T-helper 1 cell treated with Interleukin-12 subunit alpha and Interleukin-12 subunit beta and Interleukin-4 antibody, amounts not matched to agents 30 ng/mL and 1 ng/mL, for 36 hours (primary cell): ENCODE measurements at regions not wholly inside any gene's neighbourhood (a gene's known extent, or its start where the extent isn't known, plus 50 kb on each side); places are given as distances from the start of the nearest gene placed in this dataset.

ENCODE experiments used
- intact Hi-C: fragments of 100-400 bp; cut with micrococcal nuclease; formaldehyde crosslinking; loops from one replicate; pipeline ENCODE4 v1.15.1; 2024

- intact Hi-C loops: no loop called here
Measured at GRCh38 chr11:72525466-72525865, 91.1 kb upstream of the CLPB start.

DNA sequence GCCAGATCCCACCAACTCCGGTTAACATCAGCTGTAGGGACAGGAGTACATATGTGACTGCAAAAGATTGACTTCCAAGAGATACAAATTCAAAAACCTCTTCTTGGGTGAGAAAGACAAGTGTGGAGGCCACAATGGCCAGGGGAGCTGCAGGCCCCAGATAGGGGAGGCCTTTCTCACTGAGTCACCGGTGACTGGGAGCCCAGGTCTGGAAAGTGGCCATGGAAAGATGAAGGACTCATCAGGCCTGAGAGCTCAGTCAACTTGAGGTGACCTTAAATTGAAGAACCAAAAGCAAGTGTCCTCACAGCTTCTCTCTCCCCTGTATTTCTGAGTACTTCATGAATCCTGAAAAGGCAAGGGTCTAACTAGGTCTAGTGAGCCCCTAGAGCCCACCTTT lies 90.4 kb upstream of the CLPB start:
- intact Hi-C loops: no loop called here

DNA sequence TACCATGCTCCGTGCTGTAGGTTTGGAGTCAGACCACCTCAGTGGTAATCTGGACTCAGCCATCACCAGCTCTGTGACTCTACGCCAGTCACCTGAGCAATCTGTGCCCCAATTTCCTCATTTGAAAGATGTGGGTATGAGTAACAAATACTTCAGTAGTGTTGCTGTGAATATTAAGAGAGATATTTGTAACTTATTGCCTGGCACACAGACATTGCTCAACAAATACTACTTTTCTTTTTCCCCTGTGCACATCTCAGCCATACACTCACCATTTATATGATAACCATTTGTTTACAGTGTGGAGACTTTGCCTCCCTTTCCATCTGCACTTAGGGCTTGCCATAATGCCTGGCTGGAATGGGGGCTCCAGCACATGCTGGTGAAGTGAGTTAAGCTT lies 89.7 kb upstream of the CLPB start:
- intact Hi-C loops: no loop called here

DNA sequence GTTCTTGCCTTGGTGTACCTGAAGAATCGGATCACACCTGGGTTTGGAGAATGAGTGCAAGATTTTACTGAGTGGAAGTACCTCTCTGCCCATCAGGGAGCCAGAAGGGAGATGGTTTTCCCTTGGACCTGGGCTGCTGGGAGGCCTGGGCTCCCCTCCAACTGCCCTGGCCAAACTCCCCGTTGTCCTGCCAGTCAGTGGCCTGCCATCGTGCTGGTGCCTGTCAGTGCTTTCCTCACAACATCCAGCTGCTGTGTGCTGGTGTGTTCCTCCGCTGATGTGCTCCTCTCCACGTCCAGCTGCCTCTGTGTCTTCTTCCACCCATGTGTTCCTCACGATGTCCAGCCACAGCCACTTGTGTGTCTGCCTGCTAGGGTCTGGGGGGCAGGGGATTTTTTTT lies 87.9 kb upstream of the CLPB start:
- intact Hi-C loops: no loop called here

DNA sequence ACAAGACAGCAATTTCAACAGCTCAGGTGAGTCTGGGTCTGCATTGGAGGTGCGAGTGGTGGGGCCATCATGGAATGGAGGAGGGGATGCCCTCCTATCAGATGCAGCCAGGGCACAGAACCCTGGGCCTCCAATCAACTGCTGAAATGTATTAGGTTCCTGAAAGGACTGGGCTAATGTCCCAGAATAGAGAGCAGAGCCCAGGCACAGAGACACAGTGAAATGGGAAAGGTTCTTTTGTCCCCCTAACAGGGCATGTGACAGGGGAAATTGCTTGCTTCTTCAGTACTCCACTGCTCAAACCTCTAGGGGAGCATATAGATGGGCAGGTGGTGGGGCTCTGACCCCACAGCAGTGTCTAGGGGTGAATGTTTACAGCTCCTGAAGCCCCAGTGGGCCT lies 87.3 kb upstream of the CLPB start:
- intact Hi-C loops: no loop called here

GRCh38 chr11:72520815-72521214 lies 86.5 kb upstream of the CLPB start:
- intact Hi-C loops: no loop called here

DNA sequence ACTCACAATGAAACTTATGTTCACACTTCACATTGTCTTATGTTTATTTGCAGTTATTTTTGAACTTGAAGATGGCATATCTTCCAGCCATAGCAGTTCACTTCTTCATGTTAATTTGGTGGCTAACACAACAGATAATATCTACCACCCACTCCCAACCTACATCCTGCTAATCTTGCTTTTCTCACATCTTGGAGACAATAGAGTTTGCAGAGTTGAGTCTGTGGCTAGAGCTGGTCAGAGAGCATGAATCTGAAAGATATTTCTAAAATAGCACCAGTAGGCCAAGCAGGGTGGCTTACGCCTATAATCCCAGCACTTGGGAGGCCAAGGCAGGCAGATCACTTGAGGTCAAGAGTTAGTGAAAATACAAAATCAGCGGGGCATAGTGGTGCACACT lies 85.6 kb upstream of the CLPB start:
- intact Hi-C loops: loop anchor here (1.0 kb wide), 1 partner anchor 36 kb away; no protein-coding TSS in a partner anchor

GRCh38 chr11:72519220-72519881 lies 85.0 kb upstream of the CLPB start:
- intact Hi-C loops: loop anchor here (1.0 kb wide), 1 partner anchor 35 kb away; no protein-coding TSS in a partner anchor

GRCh38 chr11:72514331-72514730 lies 80.0 kb upstream of the CLPB start:
- intact Hi-C loops: no loop called here

GRCh38 chr11:72513411-72513810 lies 79.1 kb upstream of the CLPB start:
- intact Hi-C loops: no loop called here

- intact Hi-C loops: no loop called here
Measured at GRCh38 chr11:72512956-72513355, 78.6 kb upstream of the CLPB start.

DNA sequence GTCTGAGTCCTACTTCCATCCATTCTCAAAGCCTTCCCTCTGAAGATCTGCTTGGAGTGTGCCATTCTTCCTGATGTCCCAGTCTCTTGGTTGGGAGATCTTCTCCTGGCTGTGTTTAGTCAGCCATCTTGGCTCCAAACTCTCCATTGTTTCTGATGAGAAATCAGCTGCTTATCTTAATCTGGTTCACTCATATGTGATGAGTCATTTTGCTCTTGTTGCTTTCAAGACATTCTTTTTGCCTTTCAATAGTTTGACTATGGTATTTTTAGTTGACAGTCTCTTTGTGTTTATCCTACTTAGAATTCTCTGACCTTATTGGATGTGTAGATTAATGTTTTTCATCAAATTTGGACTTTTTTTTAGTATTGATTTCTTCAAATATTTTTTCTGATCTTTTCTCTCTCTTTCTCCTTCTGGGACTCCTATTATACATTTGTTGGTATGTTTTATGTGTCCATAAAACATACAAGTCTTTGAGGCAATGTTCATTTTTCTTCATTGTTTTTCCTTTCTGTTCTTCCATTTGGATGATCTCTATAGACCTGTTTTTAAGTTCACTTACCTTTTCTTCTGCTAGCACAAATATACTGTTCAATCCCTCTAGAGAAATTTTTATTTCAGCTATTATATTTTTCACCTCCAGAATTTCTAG lies 77.2 kb upstream of the CLPB start:
- intact Hi-C loops: no loop called here

- intact Hi-C loops: no loop called here
Measured at GRCh38 chr11:72507050-72507449, 72.7 kb upstream of the CLPB start.

GRCh38 chr11:72497731-72498130 lies 63.4 kb upstream of the CLPB start:
- intact Hi-C loops: no loop called here

- intact Hi-C loops: no loop called here
Measured at GRCh38 chr11:72494109-72494429, 59.7 kb upstream of the CLPB start.

DNA sequence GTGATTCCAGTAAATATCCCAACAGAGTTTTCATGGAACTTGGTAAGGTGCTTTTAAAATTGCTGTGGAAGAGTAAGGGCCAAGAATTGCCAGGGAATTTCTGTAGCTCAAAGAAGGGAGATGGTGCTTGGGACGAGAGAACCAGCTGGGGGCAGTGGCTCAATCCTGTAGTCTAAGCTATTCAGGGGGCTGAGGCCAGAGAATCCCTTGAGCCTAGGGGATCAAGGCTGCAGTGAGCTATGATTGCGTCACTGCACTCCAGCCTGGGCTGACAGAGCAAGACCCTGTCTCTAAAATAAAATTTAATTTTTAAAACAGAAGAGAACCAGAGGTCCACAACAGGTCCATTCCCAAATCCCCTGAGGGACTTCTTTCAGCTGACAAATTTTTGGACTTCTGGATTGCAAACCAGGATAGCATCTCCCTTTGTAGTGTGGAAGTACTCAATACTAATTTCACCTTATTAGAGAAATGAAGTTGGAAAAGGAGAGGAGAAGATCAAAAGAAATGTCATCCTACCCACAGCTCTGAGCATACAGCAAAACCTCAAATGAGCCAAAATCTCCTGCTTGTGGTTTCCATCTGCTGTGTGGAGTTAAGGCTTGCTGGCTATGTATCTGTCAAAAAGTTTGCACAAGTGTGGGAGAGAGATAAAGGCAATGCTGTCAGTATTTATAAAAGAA lies 59.2 kb upstream of the CLPB start:
- intact Hi-C loops: no loop called here

DNA sequence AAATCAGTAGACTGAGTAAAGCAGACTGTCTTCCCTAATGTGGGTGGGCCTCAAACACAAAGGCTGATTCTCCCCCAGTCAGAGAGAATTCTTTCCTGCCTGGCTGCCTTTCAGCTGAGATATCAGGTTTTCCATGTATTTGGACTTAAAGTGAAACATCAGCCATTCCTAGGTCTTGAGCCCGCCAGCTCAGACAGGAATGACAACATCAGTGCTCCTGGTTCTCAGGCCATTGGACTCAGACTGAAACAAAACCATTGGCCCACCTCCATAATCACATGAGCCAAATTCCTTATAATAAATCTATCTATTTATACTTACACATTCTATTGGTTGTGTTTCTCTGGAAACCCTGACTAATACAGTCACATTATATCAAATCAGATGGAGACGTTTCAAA lies 56.7 kb upstream of the CLPB start:
- intact Hi-C loops: no loop called here
